ENCODE measurements at regions not wholly inside any gene's neighbourhood (a gene's known extent, or its start where the extent isn't known, plus 50 kb on each side); places are given as distances from the start of the nearest gene placed in this dataset.
"Not testable (repeated sequence)": the region's sequence is repeated elsewhere in the genome, so short reads cannot be mapped to it uniquely, and the experiment has no call there.

GRCh38 chr11:134494395-134494794 is 82.4 kb upstream of the B3GAT1 start:
- TF ChIP-seq, protein P1, sequence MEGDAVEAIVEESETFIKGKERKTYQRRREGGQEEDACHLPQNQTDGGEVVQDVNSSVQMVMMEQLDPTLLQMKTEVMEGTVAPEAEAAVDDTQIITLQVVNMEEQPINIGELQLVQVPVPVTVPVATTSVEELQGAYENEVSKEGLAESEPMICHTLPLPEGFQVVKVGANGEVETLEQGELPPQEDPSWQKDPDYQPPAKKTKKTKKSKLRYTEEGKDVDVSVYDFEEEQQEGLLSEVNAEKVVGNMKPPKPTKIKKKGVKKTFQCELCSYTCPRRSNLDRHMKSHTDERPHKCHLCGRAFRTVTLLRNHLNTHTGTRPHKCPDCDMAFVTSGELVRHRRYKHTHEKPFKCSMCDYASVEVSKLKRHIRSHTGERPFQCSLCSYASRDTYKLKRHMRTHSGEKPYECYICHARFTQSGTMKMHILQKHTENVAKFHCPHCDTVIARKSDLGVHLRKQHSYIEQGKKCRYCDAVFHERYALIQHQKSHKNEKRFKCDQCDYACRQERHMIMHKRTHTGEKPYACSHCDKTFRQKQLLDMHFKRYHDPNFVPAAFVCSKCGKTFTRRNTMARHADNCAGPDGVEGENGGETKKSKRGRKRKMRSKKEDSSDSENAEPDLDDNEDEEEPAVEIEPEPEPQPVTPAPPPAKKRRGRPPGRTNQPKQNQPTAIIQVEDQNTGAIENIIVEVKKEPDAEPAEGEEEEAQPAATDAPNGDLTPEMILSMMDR (IDR thresholded peaks at IDR 0.05), result not testable (repeated sequence)
- TF ChIP-seq POLR2A (IDR thresholded peaks at IDR 0.05), result not testable (repeated sequence)

Data from uterus (tissue), 2 donors.